K562 (cell line): ENCODE measurements at regions not wholly inside any gene's neighbourhood (a gene's known extent, or its start where the extent isn't known, plus 50 kb on each side); places are given as distances from the start of the nearest gene placed in this dataset.

Experiments used
- BRF1 ChIP-seq: IDR thresholded peaks from 3 replicates; pipeline ENCODE4 v1.6.1; 2011; ENCODE audit warnings: borderline replicate concordance, mild to moderate bottlenecking; ENCODE audit not compliant: insufficient read length; ENCODE audit errors: extremely low read depth
- CXXC5 ChIP-seq: fragments of 250-450 bp; sonication (Bioruptor Pico); IDR thresholded peaks from 2 replicates; pipeline ENCODE4 v1.8.0; 2022; ENCODE audit warnings: inconsistent platforms, mild to moderate bottlenecking, moderate library complexity
- EP300 ChIP-seq: IDR thresholded peaks from 2 replicates; pipeline ENCODE4 v1.6.1; 2012; ENCODE audit warnings: low read length, improper control_type of control experiment
- ETV6 ChIP-seq, 3 experiments: fragments of 150-350 bp in 1 of 3; sonication (generic) in 1 of 3; formaldehyde crosslinking in 1 of 3; IDR thresholded peaks; 2 replicates each; pipeline versions ENCODE4 v1.6.1 to v1.8.0; 2014 to 2022; ENCODE audit warnings: borderline replicate concordance in 2 of 3, low read depth in 2 of 3, antibody characterized with exemption in 1 of 3, low read length in 1 of 3, mild to moderate bottlenecking in 1 of 3, missing genetic modification reagents in 1 of 3
- GABPA ChIP-seq: fragments of 200-800 bp; sonication (Bioruptor generic); conservative IDR thresholded peaks from 2 replicates; pipeline ENCODE4 v1.6.1; 2016; ENCODE audit warnings: low read depth, missing genetic modification characterization, missing compliant biosample characterization
- JUND ChIP-seq, 2 experiments: IDR thresholded peaks; 2 replicates in 1 of 2; 3 replicates in 1 of 2; pipeline ENCODE4 v1.6.1; 2011; ENCODE audit warnings: borderline replicate concordance in 2 of 2, low read depth in 2 of 2, low read length in 2 of 2, improper control_type of control experiment in 1 of 2, missing biosample characterization in 1 of 2, missing genetic modification characterization in 1 of 2, missing genetic modification reagents in 1 of 2
- MEF2D ChIP-seq: conservative IDR thresholded peaks from 2 replicates; pipeline ENCODE4 v1.6.1; 2016; ENCODE audit warnings: low read depth, missing genetic modification characterization, missing compliant biosample characterization
- MYBL2 ChIP-seq, 2 experiments: fragments of 450-650 bp in 1 of 2; sonication (generic) in 1 of 2; formaldehyde crosslinking in 1 of 2; IDR thresholded peaks; 2 replicates each; pipeline versions ENCODE4 v1.6.1 to v1.8.1; 2017 to 2022; ENCODE audit warnings: borderline replicate concordance in 1 of 2, inconsistent platforms in 1 of 2, low read depth in 1 of 2, mild to moderate bottlenecking in 1 of 2, missing genetic modification reagents in 1 of 2, moderate library complexity in 1 of 2
- RCOR1 ChIP-seq, 2 experiments: IDR thresholded peaks; 2 replicates each; pipeline ENCODE4 v1.6.1; 2012; ENCODE audit warnings: low read depth in 2 of 2, low read length in 2 of 2, borderline replicate concordance in 1 of 2, improper control_type of control experiment in 1 of 2
- SMARCB1 ChIP-seq: IDR thresholded peaks from 2 replicates; pipeline ENCODE4 v1.6.1; 2011; ENCODE audit warnings: improper control_type of control experiment, low read depth; ENCODE audit not compliant: insufficient read length
- SMC3 ChIP-seq: conservative IDR thresholded peaks from 2 replicates; pipeline ENCODE4 v1.6.1; 2011; ENCODE audit warnings: low read depth, low read length, improper control_type of control experiment; ENCODE audit not compliant: insufficient read depth
- TCF7 ChIP-seq: sonication (generic); IDR thresholded peaks from 2 replicates; pipeline ENCODE4 v1.6.1; 2016; ENCODE audit warnings: antibody characterized with exemption, borderline replicate concordance
- TOE1 ChIP-seq, 2 experiments: fragments of 450-650 bp in 1 of 2; sonication (generic) in 1 of 2; formaldehyde crosslinking in 1 of 2; IDR thresholded peaks; 2 replicates each; pipeline versions ENCODE4 v1.7.1 to v1.8.0; 2016 to 2022; ENCODE audit warnings: borderline replicate concordance in 2 of 2, mild to moderate bottlenecking in 2 of 2, antibody characterized with exemption in 1 of 2, inconsistent platforms in 1 of 2, low read depth in 1 of 2, missing genetic modification reagents in 1 of 2, moderate library complexity in 1 of 2

DNA sequence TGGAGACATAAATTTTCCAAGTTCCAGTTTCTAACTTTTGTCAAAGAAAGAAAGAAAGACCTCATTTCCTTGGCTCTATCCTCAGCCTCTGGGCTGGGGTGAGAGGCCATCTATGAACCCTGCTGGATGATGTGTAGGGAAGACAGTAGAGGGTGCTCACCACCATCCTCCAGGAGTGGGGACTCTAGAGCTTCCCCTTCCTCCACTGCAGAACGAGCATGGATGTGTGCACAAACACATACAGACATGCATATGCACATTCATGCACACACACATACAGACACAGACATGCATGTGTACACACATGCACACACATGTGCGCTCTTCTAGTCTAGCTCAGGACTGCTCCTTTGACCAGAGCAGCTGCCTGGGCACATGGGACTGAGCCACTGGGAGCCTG is 565.8 kb downstream of the BUD13 start:
- TF ChIP-seq GABPA (tag): no peak
- TF ChIP-seq SMARCB1: no peak
- TF ChIP-seq ETV6 (IDR thresholded peaks at IDR 0.05; ENCODE audit: borderline replicate concordance in 1 of 2, low read depth in 2 of 2, low read length in 1 of 2): no peak
- no peak for TF ChIP-seq ETV6 (CRISPR knock-in tag; IDR thresholded peaks at IDR 0.05; ENCODE audit: borderline replicate concordance)
- TF ChIP-seq CXXC5: no peak
- TF ChIP-seq MYBL2 (IDR thresholded peaks at IDR 0.05; ENCODE audit: low read depth): no peak
- no peak for TF ChIP-seq MYBL2 (CRISPR knock-in tag; IDR thresholded peaks at IDR 0.05; ENCODE audit: borderline replicate concordance)
- no peak for TF ChIP-seq SMC3
- TF ChIP-seq BRF1: no peak
- no peak for TF ChIP-seq EP300
- TF ChIP-seq RCOR1 (IDR thresholded peaks at IDR 0.05; ENCODE audit: borderline replicate concordance in 1 of 2, low read depth in 2 of 2, low read length in 2 of 2): no peak
- TF ChIP-seq JUND (IDR thresholded peaks at IDR 0.05; ENCODE audit: borderline replicate concordance, low read depth, low read length): no peak
- no peak for TF ChIP-seq JUND (tag; IDR thresholded peaks at IDR 0.05; ENCODE audit: borderline replicate concordance, low read depth, low read length)
- TF ChIP-seq TOE1 (IDR thresholded peaks at IDR 0.05; ENCODE audit: borderline replicate concordance): no peak
- no peak for TF ChIP-seq TOE1 (CRISPR knock-in tag; IDR thresholded peaks at IDR 0.05; ENCODE audit: borderline replicate concordance, low read depth)
- TF ChIP-seq TCF7: no peak
- TF ChIP-seq MEF2D: no peak
